ENCODE measurements at regions not wholly inside any gene's neighbourhood (a gene's known extent, or its start where the extent isn't known, plus 50 kb on each side); places are given as distances from the start of the nearest gene placed in this dataset.

DNA sequence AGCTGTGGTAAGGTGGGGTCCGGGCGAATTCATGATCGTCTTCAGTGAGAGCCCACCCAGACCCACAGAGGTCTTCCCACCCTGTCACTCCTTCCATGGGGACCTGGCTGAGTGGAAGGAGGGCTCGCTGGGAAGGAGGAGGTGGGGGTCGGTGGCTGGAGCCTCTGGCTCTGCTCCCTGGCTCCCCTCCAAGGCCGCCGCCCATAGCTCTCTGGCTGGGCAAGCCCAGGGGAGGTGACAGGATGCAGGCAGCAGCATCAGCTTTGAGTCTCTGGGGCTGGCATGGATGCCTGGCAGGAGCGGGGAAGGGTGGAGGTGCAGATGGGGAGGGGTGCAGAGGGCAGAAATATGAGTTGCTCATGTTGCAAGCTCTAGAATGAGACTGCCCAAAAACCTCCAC is 147.0 kb downstream of the ENGASE start:
- Histone ChIP-seq H3K9me3 (ENCODE audit: control insufficient read depth, insufficient read depth, low read length) (no peaks in the 10 kb centered on the region), H3K27ac (ENCODE audit: low read length) (no peak overlapping the region), H3K4me1 (ENCODE audit: control insufficient read depth, insufficient read depth, low read length) (peaks cover 3% of the 10 kb centered on the region), H3K36me3 (ENCODE audit: control insufficient read depth, insufficient read depth, low read length) (no peaks in the 10 kb centered on the region), H3K4me3 (ENCODE audit: low read length) (no peak overlapping the region), H3K27me3 (ENCODE audit: control insufficient read depth, insufficient read depth, low read length) (no peaks in the 10 kb centered on the region)
- no CpG with 5 or more reads among the region's 8 CpGs for WGBS (ENCODE audit: insufficient coverage, insufficient read length)
- no peak for DNase-seq (ENCODE audit: low read depth, low spot score)

DNA sequence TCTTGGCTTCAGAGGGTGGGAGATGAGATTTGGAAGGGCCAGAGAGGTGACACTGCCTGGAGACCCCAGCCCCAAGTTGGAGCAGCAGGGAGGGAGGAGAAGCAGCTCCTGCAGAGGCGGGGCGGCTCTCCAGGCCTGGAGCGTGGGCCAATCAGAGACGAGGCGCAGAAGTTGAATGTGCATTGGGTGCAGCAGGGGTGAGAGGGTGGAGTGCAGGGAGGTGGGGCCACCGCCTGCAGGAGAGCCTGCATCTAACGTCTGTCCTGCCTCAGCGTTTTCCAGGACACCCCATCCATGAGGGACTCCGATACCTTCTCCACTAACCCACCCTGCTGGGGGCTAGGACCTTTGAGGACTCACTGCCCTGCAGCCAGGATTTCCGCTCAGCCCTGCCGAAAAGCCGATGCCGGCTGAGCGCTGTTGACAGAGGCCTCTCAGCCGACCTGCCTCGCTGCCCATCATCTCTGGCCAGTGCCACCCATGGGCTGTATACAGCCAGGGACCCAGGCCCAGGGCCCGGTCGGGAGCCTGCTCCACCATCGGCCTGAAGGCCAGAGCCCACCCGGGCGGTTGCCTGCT is 146.2 kb downstream of the ENGASE start:
- no peaks in the 10 kb centered on the region for H3K9me3 ChIP-seq (ENCODE audit: control insufficient read depth, insufficient read depth, low read length)
- H3K4me3 ChIP-seq (ENCODE audit: low read length), result peak overlapping the region; percentile 7; the same call in 1 of the 2 replicates
- H3K36me3 ChIP-seq (ENCODE audit: control insufficient read depth, insufficient read depth, low read length), result no peaks in the 10 kb centered on the region
- no peaks in the 10 kb centered on the region for H3K27me3 ChIP-seq (ENCODE audit: control insufficient read depth, insufficient read depth, low read length)
- no CpG with 5 or more reads among the region's 21 CpGs for WGBS (ENCODE audit: insufficient coverage, insufficient read length)
- no peak overlapping the region for H3K27ac ChIP-seq (ENCODE audit: low read length)
- DNase-seq (ENCODE audit: low read depth, low spot score), result no peak
- H3K4me1 ChIP-seq (ENCODE audit: control insufficient read depth, insufficient read depth, low read length), result peaks cover 3% of the 10 kb centered on the region

DNA sequence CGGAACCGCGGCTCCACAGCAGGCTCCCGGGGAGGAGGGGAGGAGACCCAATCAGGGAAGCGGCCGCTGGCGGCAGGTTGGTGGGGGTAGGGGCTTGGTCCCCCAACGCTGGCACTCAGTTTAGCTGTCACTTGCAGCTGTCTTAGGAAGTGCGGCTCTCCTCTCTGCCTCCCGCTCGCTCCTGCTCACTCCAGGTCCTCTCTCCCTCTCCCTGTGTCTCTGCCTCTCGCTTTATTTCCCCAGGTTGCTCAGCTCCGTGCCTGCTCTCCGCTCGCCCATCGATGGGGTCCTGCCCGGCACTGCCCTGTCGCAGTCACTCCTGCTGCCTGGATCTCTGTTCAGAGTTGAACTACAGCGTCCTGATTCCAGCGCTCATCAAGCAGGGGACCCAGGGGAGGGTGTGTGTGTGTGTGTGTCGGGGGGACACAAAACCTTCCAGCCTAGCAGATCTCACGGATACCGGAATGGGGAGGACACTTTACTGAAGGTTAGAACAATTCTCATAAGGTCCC is 145.6 kb downstream of the ENGASE start:
- no peaks in the 10 kb centered on the region for H3K36me3 ChIP-seq (ENCODE audit: control insufficient read depth, insufficient read depth, low read length)
- no peak for DNase-seq (ENCODE audit: low read depth, low spot score)
- H3K27ac ChIP-seq (ENCODE audit: low read length), result no peak overlapping the region
- H3K4me1 ChIP-seq (ENCODE audit: control insufficient read depth, insufficient read depth, low read length), result peaks cover 3% of the 10 kb centered on the region
- WGBS (ENCODE audit: insufficient coverage, insufficient read length), result no CpG with 5 or more reads among the region's 23 CpGs
- H3K27me3 ChIP-seq (ENCODE audit: control insufficient read depth, insufficient read depth, low read length), result no peaks in the 10 kb centered on the region
- no peaks in the 10 kb centered on the region for H3K9me3 ChIP-seq (ENCODE audit: control insufficient read depth, insufficient read depth, low read length)
- H3K4me3 ChIP-seq (ENCODE audit: low read length), result peak overlapping the region; percentile 7; the same call in 1 of the 2 replicates

DNA sequence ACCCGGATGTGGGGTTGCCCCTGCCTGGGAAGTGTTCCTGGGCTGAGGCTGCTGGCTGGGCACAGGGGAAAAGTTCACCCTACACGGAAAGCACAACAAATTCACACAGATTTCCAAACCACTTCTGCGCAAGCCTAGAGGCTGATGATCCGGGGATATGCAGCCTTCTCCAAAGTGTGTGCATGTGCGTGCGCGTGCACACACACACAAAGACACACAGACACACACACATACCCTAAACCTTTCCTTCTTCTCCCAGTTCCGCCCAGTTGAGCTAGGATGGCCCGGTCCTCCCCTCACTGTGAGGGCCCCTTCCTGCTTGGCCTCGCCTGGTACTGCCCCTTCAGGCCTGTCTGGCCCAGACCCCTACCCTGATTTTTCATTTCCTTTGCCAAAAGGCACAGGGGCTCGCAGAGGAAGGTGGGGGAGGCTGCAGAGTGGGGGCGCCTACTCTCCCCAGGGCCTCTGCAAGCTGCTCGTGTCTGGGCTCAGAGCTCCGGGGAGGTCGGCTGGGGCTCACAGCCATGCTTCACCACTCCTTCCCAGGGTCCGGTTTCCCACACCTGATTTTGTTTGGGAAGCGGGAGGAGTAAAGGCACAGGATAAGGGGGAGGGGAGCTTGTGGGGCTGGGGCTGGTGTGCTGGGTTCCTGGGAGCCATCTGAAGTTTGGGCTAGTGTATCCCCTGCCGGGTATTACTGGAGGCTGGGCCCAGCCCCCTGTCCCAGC is 144.7 kb downstream of the ENGASE start:
- Histone ChIP-seq H3K9me3 (ENCODE audit: control insufficient read depth, insufficient read depth, low read length) (no peaks in the 10 kb centered on the region), H3K36me3 (ENCODE audit: control insufficient read depth, insufficient read depth, low read length) (no peaks in the 10 kb centered on the region), H3K4me1 (ENCODE audit: control insufficient read depth, insufficient read depth, low read length) (peaks cover 6% of the 10 kb centered on the region), H3K27me3 (ENCODE audit: control insufficient read depth, insufficient read depth, low read length) (no peaks in the 10 kb centered on the region), H3K27ac (ENCODE audit: low read length) (no peak overlapping the region), H3K4me3 (ENCODE audit: low read length) (no peak overlapping the region)
- no peak for DNase-seq (ENCODE audit: low read depth, low spot score)
- no CpG with 5 or more reads among the region's 18 CpGs for WGBS (ENCODE audit: insufficient coverage, insufficient read length)

DNA sequence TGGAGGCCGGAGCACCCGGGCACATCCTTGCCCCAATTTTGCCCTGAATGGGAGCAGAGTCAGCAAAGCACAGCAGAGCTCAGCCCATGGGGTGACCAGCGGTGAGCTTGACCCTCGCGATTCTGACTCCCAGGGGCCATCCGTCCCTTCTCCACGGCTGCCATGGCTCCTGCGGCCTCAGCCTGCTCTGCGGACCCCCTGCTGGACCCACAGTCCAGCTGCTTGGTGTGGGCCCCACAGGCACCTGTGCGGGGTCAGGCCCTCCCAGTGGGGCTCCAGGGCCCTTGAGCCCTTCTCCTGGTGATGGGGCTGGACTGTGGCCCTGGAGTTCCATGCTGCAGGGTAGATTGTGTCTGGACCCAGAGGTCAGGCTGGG is 144.2 kb downstream of the ENGASE start:
- H3K27ac ChIP-seq (ENCODE audit: low read length), result no peak overlapping the region
- no peak for DNase-seq (ENCODE audit: low read depth, low spot score)
- no peak overlapping the region for H3K4me3 ChIP-seq (ENCODE audit: low read length)
- H3K4me1 ChIP-seq (ENCODE audit: control insufficient read depth, insufficient read depth, low read length), result peaks cover 7% of the 10 kb centered on the region
- WGBS (ENCODE audit: insufficient coverage, insufficient read length), result no CpG with 5 or more reads among the region's 10 CpGs
- H3K27me3 ChIP-seq (ENCODE audit: control insufficient read depth, insufficient read depth, low read length), result no peaks in the 10 kb centered on the region
- no peaks in the 10 kb centered on the region for H3K36me3 ChIP-seq (ENCODE audit: control insufficient read depth, insufficient read depth, low read length)
- H3K9me3 ChIP-seq (ENCODE audit: control insufficient read depth, insufficient read depth, low read length), result no peaks in the 10 kb centered on the region

DNA sequence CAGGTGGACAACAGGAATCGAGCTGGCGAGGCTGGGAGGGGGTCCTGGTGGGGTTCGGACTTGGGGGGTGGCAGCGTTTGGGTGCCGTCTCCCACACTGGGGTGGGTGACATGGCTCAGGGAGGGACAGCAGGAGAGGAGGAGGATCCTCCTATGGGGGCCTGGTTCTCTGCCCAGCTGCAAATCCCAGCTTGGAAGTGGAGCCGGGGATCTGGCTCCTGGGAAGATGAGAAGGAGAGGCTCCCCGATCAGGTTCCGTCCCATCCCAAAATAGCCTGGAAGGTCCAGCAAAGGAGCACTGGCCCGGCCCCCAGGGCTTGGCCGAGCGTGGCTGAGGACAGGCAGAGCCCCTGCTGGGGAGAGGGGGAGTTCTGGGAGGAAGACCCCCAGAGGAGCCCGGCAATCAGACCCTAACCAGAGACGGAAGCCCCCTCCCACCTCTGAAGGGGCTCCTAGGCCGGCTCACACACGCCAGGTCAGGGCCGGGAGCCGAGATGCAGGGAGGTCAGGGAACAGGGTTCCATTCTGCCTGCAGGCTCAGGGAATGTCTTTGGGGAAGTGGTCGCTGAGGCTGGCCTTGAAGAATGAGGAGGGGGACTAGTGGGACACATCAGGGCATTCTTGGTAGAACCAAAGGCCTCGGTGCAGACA is 143.7 kb downstream of the ENGASE start:
- no CpG with 5 or more reads among the region's 19 CpGs for WGBS (ENCODE audit: insufficient coverage, insufficient read length)
- Histone ChIP-seq H3K36me3 (ENCODE audit: control insufficient read depth, insufficient read depth, low read length) (no peaks in the 10 kb centered on the region), H3K27ac (ENCODE audit: low read length) (no peak overlapping the region), H3K4me3 (ENCODE audit: low read length) (no peak overlapping the region), H3K27me3 (ENCODE audit: control insufficient read depth, insufficient read depth, low read length) (no peaks in the 10 kb centered on the region), H3K9me3 (ENCODE audit: control insufficient read depth, insufficient read depth, low read length) (no peaks in the 10 kb centered on the region), H3K4me1 (ENCODE audit: control insufficient read depth, insufficient read depth, low read length) (peaks cover 8% of the 10 kb centered on the region)
- DNase-seq (ENCODE audit: low read depth, low spot score), result no peak

DNA sequence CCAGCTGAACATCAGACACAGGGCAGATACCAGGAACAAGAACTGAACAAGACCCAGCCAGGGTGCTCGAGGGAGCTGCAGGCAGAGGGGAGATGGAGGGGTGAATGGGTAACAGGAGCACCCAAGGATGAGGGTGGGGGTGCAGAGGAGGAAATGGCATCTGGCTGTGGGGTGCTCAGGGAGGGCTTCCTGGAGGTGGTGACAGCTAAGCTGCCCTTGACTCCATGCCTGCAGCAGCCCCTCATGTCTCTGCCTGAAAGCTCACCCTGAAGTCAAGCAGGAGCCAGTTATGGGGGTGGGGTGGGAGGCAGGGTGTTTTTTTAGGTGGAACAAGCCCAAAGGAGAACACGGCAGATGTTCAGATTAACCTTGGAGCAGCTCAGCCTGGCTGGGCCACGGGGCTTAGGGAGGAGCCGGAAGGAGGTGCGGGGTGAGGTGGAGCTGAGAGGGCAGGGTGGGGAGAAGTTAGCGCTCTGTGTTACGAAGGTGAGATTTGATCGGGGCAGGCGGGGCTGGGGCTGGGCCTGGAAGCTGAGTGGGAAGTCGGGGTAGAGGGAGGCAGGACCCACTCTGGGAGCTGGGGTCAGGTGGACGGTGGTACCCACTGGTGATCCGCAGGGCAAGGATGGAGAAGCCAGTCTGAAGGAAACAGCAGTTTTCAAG is 143.0 kb downstream of the ENGASE start:
- no peak overlapping the region for H3K27ac ChIP-seq (ENCODE audit: low read length)
- H3K36me3 ChIP-seq (ENCODE audit: control insufficient read depth, insufficient read depth, low read length), result no peaks in the 10 kb centered on the region
- no peak overlapping the region for H3K4me3 ChIP-seq (ENCODE audit: low read length)
- no peak for DNase-seq (ENCODE audit: low read depth, low spot score)
- no CpG with 5 or more reads among the region's 12 CpGs for WGBS (ENCODE audit: insufficient coverage, insufficient read length)
- peaks cover 11% of the 10 kb centered on the region for H3K4me1 ChIP-seq (ENCODE audit: control insufficient read depth, insufficient read depth, low read length)
- no peaks in the 10 kb centered on the region for H3K27me3 ChIP-seq (ENCODE audit: control insufficient read depth, insufficient read depth, low read length)
- no peaks in the 10 kb centered on the region for H3K9me3 ChIP-seq (ENCODE audit: control insufficient read depth, insufficient read depth, low read length)

GRCh38 chr17:79216826-79217225 is 142.2 kb downstream of the ENGASE start:
- no peak for DNase-seq (ENCODE audit: low read depth, low spot score)
- WGBS (ENCODE audit: insufficient coverage, insufficient read length), result no CpG with 5 or more reads among the region's 6 CpGs
- H3K9me3 ChIP-seq (ENCODE audit: control insufficient read depth, insufficient read depth, low read length), result no peaks in the 10 kb centered on the region
- H3K36me3 ChIP-seq (ENCODE audit: control insufficient read depth, insufficient read depth, low read length), result no peaks in the 10 kb centered on the region
- no peak overlapping the region for H3K4me3 ChIP-seq (ENCODE audit: low read length)
- no peaks in the 10 kb centered on the region for H3K27me3 ChIP-seq (ENCODE audit: control insufficient read depth, insufficient read depth, low read length)
- H3K27ac ChIP-seq (ENCODE audit: low read length), result no peak overlapping the region
- H3K4me1 ChIP-seq (ENCODE audit: control insufficient read depth, insufficient read depth, low read length), result peaks cover 11% of the 10 kb centered on the region

DNA sequence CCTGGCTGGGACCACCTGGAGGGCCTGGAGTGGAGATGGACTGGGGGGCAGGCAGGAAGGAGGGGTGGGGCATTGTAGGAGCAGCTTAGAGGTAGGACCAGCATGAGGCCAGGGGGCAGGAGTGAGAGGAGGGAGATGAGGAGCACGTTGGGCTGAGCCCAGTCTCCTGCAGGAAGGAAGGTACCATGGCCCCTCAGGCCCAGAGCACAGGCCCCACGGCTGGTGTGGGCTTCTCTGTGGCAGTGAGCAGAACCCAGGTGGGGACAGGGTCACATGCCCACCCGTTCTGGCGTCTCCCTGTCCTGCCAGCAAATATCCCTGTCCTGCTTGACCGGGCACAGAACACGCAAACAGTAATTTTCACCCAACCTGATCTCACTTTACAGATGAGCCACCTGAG is 141.8 kb downstream of the ENGASE start:
- no peak overlapping the region for H3K4me3 ChIP-seq (ENCODE audit: low read length)
- no peaks in the 10 kb centered on the region for H3K27me3 ChIP-seq (ENCODE audit: control insufficient read depth, insufficient read depth, low read length)

GRCh38 chr17:79215631-79216030 is 141.0 kb downstream of the ENGASE start:
- Histone ChIP-seq H3K27ac (ENCODE audit: low read length) (no peak overlapping the region), H3K4me1 (ENCODE audit: control insufficient read depth, insufficient read depth, low read length) (peaks cover 12% of the 10 kb centered on the region), H3K9me3 (ENCODE audit: control insufficient read depth, insufficient read depth, low read length) (no peaks in the 10 kb centered on the region), H3K4me3 (ENCODE audit: low read length) (no peak overlapping the region), H3K36me3 (ENCODE audit: control insufficient read depth, insufficient read depth, low read length) (no peaks in the 10 kb centered on the region), H3K27me3 (ENCODE audit: control insufficient read depth, insufficient read depth, low read length) (no peaks in the 10 kb centered on the region)
- no CpG with 5 or more reads among the region's 13 CpGs for WGBS (ENCODE audit: insufficient coverage, insufficient read length)
- DNase-seq (ENCODE audit: low read depth, low spot score), result no peak

More for the DNA sequence above, 141.8 kb downstream of the ENGASE start:
- no peak overlapping the region for H3K27ac ChIP-seq (ENCODE audit: low read length)
- no peak for DNase-seq (ENCODE audit: low read depth, low spot score)
- no CpG with 5 or more reads among the region's 6 CpGs for WGBS (ENCODE audit: insufficient coverage, insufficient read length)
- peaks cover 13% of the 10 kb centered on the region for H3K4me1 ChIP-seq (ENCODE audit: control insufficient read depth, insufficient read depth, low read length)
- H3K9me3 ChIP-seq (ENCODE audit: control insufficient read depth, insufficient read depth, low read length), result no peaks in the 10 kb centered on the region
- no peaks in the 10 kb centered on the region for H3K36me3 ChIP-seq (ENCODE audit: control insufficient read depth, insufficient read depth, low read length)

Measured in iPS DF 6.9 (cell line).